ENCODE measurements at regions not wholly inside any gene's neighbourhood (a gene's known extent, or its start where the extent isn't known, plus 50 kb on each side); places are given as distances from the start of the nearest gene placed in this dataset.

GRCh38 chr5:54799645-54800044, 185.7 kb downstream of the ESM1 start:
- TF ChIP-seq EZH2 (IDR thresholded peaks at IDR 0.05) (no peak), RAD21 (IDR thresholded peaks at IDR 0.05; ENCODE audit: low read depth) (no peak), TCF7L2 (IDR thresholded peaks at IDR 0.05; ENCODE audit: borderline replicate concordance, extremely low read depth, insufficient read depth, insufficient read length) (no peak), POLR2A (IDR thresholded peaks at IDR 0.05; ENCODE audit: borderline replicate concordance, extremely low read depth, insufficient read depth, insufficient read length) (no peak)
- TF ChIP-seq, protein P1, sequence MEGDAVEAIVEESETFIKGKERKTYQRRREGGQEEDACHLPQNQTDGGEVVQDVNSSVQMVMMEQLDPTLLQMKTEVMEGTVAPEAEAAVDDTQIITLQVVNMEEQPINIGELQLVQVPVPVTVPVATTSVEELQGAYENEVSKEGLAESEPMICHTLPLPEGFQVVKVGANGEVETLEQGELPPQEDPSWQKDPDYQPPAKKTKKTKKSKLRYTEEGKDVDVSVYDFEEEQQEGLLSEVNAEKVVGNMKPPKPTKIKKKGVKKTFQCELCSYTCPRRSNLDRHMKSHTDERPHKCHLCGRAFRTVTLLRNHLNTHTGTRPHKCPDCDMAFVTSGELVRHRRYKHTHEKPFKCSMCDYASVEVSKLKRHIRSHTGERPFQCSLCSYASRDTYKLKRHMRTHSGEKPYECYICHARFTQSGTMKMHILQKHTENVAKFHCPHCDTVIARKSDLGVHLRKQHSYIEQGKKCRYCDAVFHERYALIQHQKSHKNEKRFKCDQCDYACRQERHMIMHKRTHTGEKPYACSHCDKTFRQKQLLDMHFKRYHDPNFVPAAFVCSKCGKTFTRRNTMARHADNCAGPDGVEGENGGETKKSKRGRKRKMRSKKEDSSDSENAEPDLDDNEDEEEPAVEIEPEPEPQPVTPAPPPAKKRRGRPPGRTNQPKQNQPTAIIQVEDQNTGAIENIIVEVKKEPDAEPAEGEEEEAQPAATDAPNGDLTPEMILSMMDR (IDR thresholded peaks at IDR 0.05 in 2 of 3, conservative IDR thresholded peaks at IDR 0.05 in 1 of 3; ENCODE audit: borderline replicate concordance in 1 of 3, insufficient read depth in 1 of 3, low read depth in 2 of 3, low read length in 2 of 3) = no peak

Data from HCT116 (cell line).